GM12878 (cell line): ENCODE measurements at regions not wholly inside any gene's neighbourhood (a gene's known extent, or its start where the extent isn't known, plus 50 kb on each side); places are given as distances from the start of the nearest gene placed in this dataset.

Source experiments
- ATAC-seq: fragments of 200-7000 bp; cut with Tn5 transposase; 3 replicates; pipeline ENCODE4 v1.9.1; 2020; ENCODE audit warnings: mild to moderate bottlenecking, moderate library complexity
- BruUV-seq: library from RNA; stranded (reverse); fragments of 400-500 nt; replicated peaks from 2 replicates; lab custom pipeline; 2021; lab: Mats Ljungman, UMichigan
- CTCF ChIA-PET: fragments of 300-600 bp; sonication (Branson Sonifier 250); formaldehyde crosslinking; extraction: SDS; loops from one replicate; lab custom pipeline; 2021; ENCODE audit warnings: inconsistent platforms; lab: Yijun Ruan, JAX
- POLR2A ChIA-PET: fragments of 350-600 bp; formaldehyde crosslinking; extraction: SDS; loops from one replicate; lab custom pipeline; 2021; ENCODE audit warnings: inconsistent platforms; lab: Charles Lee
- RAD21 ChIA-PET: fragments of 300-600 bp; sonication (Branson Sonifier 250); formaldehyde crosslinking; loops from one replicate; lab custom pipeline; 2023; ENCODE audit warnings: antibody characterized with exemption; ENCODE audit not compliant: unreplicated experiment; lab: Charles Lee
- SMC1A ChIA-PET: fragments of 300-600 bp; sonication (Branson Sonifier 250); formaldehyde crosslinking; loops from one replicate; lab custom pipeline; 2023; ENCODE audit not compliant: unreplicated experiment, uncharacterized antibody; lab: Charles Lee
- DNase-seq: peaks from one replicate; pipeline ENCODE4 v3.0.0-alpha.2; 2011; ENCODE audit warnings: low read depth, low spot score
- FAIRE-seq: peaks from 3 replicates; lab custom pipeline; 2011; peaks lifted over from hg19 to GRCh38; lab: Jason Lieb, UNC
- H2AFZ ChIP-seq: 2 replicates; pipeline ENCODE4 v1.6.0; 2011; ENCODE audit warnings: low read depth, low read length, control low read depth; ENCODE audit not compliant: control insufficient read depth
- H3K27ac ChIP-seq: 2 replicates; pipeline ENCODE4 v1.5.1; 2011; ENCODE audit warnings: control low read depth; ENCODE audit not compliant: control insufficient read depth, insufficient read depth
- H3K27me3 ChIP-seq, 2 experiments: replicated peaks in 1 of 2; 2 replicates each; pipeline versions ENCODE4 v1.6.0 to v1.6.1; 2011; ENCODE audit warnings: low read length in 1 of 2; ENCODE audit not compliant: control insufficient read depth in 2 of 2, insufficient read depth in 2 of 2
- H3K36me3 ChIP-seq, 2 experiments: 2 replicates each; pipeline ENCODE4 v1.5.1; 2011; ENCODE audit warnings: low read length in 1 of 2; ENCODE audit not compliant: control insufficient read depth in 2 of 2, insufficient read depth in 2 of 2
- H3K4me1 ChIP-seq: 2 replicates; pipeline ENCODE4 v1.6.1; 2011; ENCODE audit warnings: mild to moderate bottlenecking, low read length, moderate library complexity, mixed read lengths; ENCODE audit not compliant: control insufficient read depth, insufficient read depth
- H3K4me2 ChIP-seq: 2 replicates; pipeline ENCODE4 v1.6.0; 2011; ENCODE audit warnings: control low read depth; ENCODE audit not compliant: control insufficient read depth, insufficient read depth
- H3K4me3 ChIP-seq: fragments of 200-600 bp; sonication (generic); 2 replicates; pipeline ENCODE4 v1.5.1; 2016
- H3K79me2 ChIP-seq: 2 replicates; pipeline ENCODE4 v1.6.0; 2011; ENCODE audit warnings: low read length; ENCODE audit not compliant: control insufficient read depth, insufficient read depth
- H3K9ac ChIP-seq: 2 replicates; pipeline ENCODE4 v1.8.0; 2011; ENCODE audit warnings: low read length, control low read depth, mixed read lengths; ENCODE audit not compliant: control insufficient read depth, insufficient read depth
- H3K9me3 ChIP-seq: replicated peaks from 3 replicates; pipeline ENCODE4 v1.5.1; 2011; ENCODE audit warnings: mild to moderate bottlenecking, low read length; ENCODE audit not compliant: control insufficient read depth, insufficient read depth
- H4K20me1 ChIP-seq: 2 replicates; pipeline ENCODE4 v1.6.0; 2011; ENCODE audit not compliant: control insufficient read depth, insufficient read depth
- CHD2 ChIP-seq: IDR thresholded peaks from 2 replicates; pipeline ENCODE4 v1.6.1; 2011; ENCODE audit warnings: low read depth, low read length, improper control_type of control experiment, borderline replicate concordance
- CTCF ChIP-seq, 3 experiments: IDR thresholded peaks in 2 of 3; conservative IDR thresholded peaks in 1 of 3; 2 replicates each; pipeline ENCODE4 v1.5.1; 2011; ENCODE audit warnings: low read depth in 3 of 3, low read length in 3 of 3, mild to moderate bottlenecking in 3 of 3, control low read depth in 2 of 3, moderate library complexity in 2 of 3, inconsistent platforms in 1 of 3, mixed read lengths in 1 of 3; ENCODE audit not compliant: control insufficient read depth in 2 of 3, insufficient read depth in 1 of 3; ENCODE audit errors: extremely low read depth in 1 of 3
- ELK1 ChIP-seq: IDR thresholded peaks from 2 replicates; pipeline ENCODE4 v1.6.1; 2012; ENCODE audit warnings: low read depth, low read length, improper control_type of control experiment
- EP300 ChIP-seq, 2 experiments: fragments of 150-350 bp in 1 of 2; IDR thresholded peaks; 2 replicates each; pipeline ENCODE4 v1.6.1; 2011 to 2012; ENCODE audit warnings: low read depth in 2 of 2, low read length in 2 of 2, borderline replicate concordance in 1 of 2, improper control_type of control experiment in 1 of 2, inconsistent platforms in 1 of 2; ENCODE audit not compliant: control insufficient read depth in 1 of 2
- NFXL1 ChIP-seq: fragments of 450-650 bp; IDR thresholded peaks from 2 replicates; pipeline ENCODE4 v1.6.1; 2017; ENCODE audit warnings: antibody characterized with exemption, mild to moderate bottlenecking, borderline replicate concordance
- NFYA ChIP-seq: IDR thresholded peaks from 2 replicates; pipeline ENCODE4 v1.6.1; 2011; ENCODE audit warnings: low read depth, mild to moderate bottlenecking, low read length, improper control_type of control experiment, borderline replicate concordance
- NRF1 ChIP-seq: conservative IDR thresholded peaks from 2 replicates; pipeline ENCODE4 v1.6.1; 2011; ENCODE audit warnings: mild to moderate bottlenecking, low read depth, low read length, improper control_type of control experiment
- RAD21 ChIP-seq: IDR thresholded peaks from 2 replicates; pipeline ENCODE4 v1.6.1; 2011; ENCODE audit warnings: mild to moderate bottlenecking, low read depth, low read length, moderate library complexity; ENCODE audit not compliant: insufficient read depth
- SIN3A ChIP-seq: IDR thresholded peaks from 2 replicates; pipeline ENCODE4 v1.6.1; 2012; ENCODE audit warnings: low read depth, low read length, improper control_type of control experiment
- SIX5 ChIP-seq: IDR thresholded peaks from 2 replicates; pipeline ENCODE4 v1.6.1; 2011; ENCODE audit warnings: mild to moderate bottlenecking, low read depth, low read length, moderate library complexity; ENCODE audit not compliant: severe bottlenecking
- SMC3 ChIP-seq: IDR thresholded peaks from 2 replicates; pipeline ENCODE4 v1.6.1; 2011; ENCODE audit warnings: low read length, improper control_type of control experiment, borderline replicate concordance
- TARDBP ChIP-seq: IDR thresholded peaks from 2 replicates; pipeline ENCODE4 v1.6.1; 2016; ENCODE audit warnings: borderline replicate concordance
- YY1 ChIP-seq: IDR thresholded peaks from 2 replicates; pipeline ENCODE4 v1.6.1; 2011; ENCODE audit warnings: low read depth, mild to moderate bottlenecking, low read length
- ZNF207 ChIP-seq: fragments of 450-650 bp; IDR thresholded peaks from 2 replicates; pipeline ENCODE4 v1.6.1; 2014; ENCODE audit warnings: antibody characterized with exemption, mild to moderate bottlenecking, borderline replicate concordance
- ZNF24 ChIP-seq: fragments of 450-650 bp; IDR thresholded peaks from 2 replicates; pipeline ENCODE4 v1.6.1; 2017; ENCODE audit warnings: antibody characterized with exemption, mild to moderate bottlenecking
- in situ Hi-C: fragments of 300-500 bp; cut with MboI; formaldehyde crosslinking; loops from 9 replicates; pipeline ENCODE4 v1.14.3; 2018; ENCODE audit warnings: mixed read lengths
- intact Hi-C: fragments of 100-400 bp; cut with micrococcal nuclease; formaldehyde crosslinking; loops from one replicate; pipeline ENCODE4 v1.14.2; 2022; ENCODE audit not compliant: unreplicated experiment
- TF ChIP-seq, protein P1 (sequence below): fragments of 450-650 bp; IDR thresholded peaks from 2 replicates; pipeline ENCODE4 v1.6.1; 2017; ENCODE audit warnings: low read depth, mild to moderate bottlenecking, moderate library complexity

GRCh38 chr5:163269624-163270023 lies 167.8 kb upstream of the CCNG1 start:
- SMC1A ChIA-PET, result interaction anchor here (0.7 to 2.4 kb wide), 10 partner anchors 17 to 1303 kb away, joined by 3 to 8 read pairs (median 4); no protein-coding TSS in a partner anchor
- CTCF ChIA-PET, result interaction anchor here (0.6 to 2.3 kb wide), 18 partner anchors 13 to 1303 kb away, joined by 3 to 9 read pairs (median 3); no protein-coding TSS in a partner anchor
- peak; percentile 84 for ATAC-seq
- no peak for TF ChIP-seq SIX5
- TF ChIP-seq ELK1, result no peak
- TF ChIP-seq, protein P1, sequence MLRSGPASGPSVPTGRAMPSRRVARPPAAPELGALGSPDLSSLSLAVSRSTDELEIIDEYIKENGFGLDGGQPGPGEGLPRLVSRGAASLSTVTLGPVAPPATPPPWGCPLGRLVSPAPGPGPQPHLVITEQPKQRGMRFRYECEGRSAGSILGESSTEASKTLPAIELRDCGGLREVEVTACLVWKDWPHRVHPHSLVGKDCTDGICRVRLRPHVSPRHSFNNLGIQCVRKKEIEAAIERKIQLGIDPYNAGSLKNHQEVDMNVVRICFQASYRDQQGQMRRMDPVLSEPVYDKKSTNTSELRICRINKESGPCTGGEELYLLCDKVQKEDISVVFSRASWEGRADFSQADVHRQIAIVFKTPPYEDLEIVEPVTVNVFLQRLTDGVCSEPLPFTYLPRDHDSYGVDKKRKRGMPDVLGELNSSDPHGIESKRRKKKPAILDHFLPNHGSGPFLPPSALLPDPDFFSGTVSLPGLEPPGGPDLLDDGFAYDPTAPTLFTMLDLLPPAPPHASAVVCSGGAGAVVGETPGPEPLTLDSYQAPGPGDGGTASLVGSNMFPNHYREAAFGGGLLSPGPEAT, result no peak
- no peak for TF ChIP-seq NFYA
- TF ChIP-seq SMC3, result peak; percentile 52; the same call in 1 of the 2 replicates
- TF ChIP-seq TARDBP, result no peak
- peak; percentile 77 for TF ChIP-seq RAD21
- TF ChIP-seq EP300 (IDR thresholded peaks at IDR 0.05; ENCODE audit: borderline replicate concordance in 1 of 2, control insufficient read depth in 1 of 2, low read depth in 2 of 2, low read length in 2 of 2), result no peak
- TF ChIP-seq ZNF24, result peak; percentile 58; the same call in 1 of the 2 replicates
- no peak for TF ChIP-seq NFXL1
- TF ChIP-seq SIN3A, result no peak
- peak in 2 of 3 experiments; percentile 35 to 65; a peak in 4 of 6 replicates for TF ChIP-seq CTCF (IDR thresholded peaks at IDR 0.05 in 2 of 3, conservative IDR thresholded peaks at IDR 0.05 in 1 of 3; ENCODE audit: control insufficient read depth in 2 of 3, extremely low read depth in 1 of 3, insufficient read depth in 1 of 3, low read depth in 3 of 3, low read length in 3 of 3)
- TF ChIP-seq NRF1, result no peak
- no peak for TF ChIP-seq CHD2
- no peak for TF ChIP-seq YY1
- TF ChIP-seq ZNF207, result no peak

More at GRCh38 chr5:163269624-163270023, 167.8 kb upstream of the CCNG1 start:
- Histone ChIP-seq H3K79me2 (no peaks in the 10 kb centered on the region), H3K4me2 (no peak overlapping the region), H3K36me3 (no peaks in the 10 kb centered on the region), H3K27me3 (no peaks in the 10 kb centered on the region; a peak in 1 of 4 replicates), H3K4me3 (no peak overlapping the region), H3K27ac (no peak overlapping the region), H3K9me3 (no peaks in the 10 kb centered on the region), H2AFZ (no peak overlapping the region), H3K9ac (no peak overlapping the region), H3K4me1 (no peaks in the 10 kb centered on the region), H4K20me1 (no peaks in the 10 kb centered on the region)
- BruUV-seq, result no TSS peak
- intact Hi-C loops, result loop anchor here (5.0 kb wide), 3 partner anchors 78 to 1062 kb away; no protein-coding TSS in a partner anchor
- RAD21 ChIA-PET, result interaction anchor here (0.8 to 1.2 kb wide), 2 partner anchors 175 to 190 kb away, joined by 3 read pairs; no protein-coding TSS in a partner anchor
- DNase-seq (no peak), FAIRE-seq (no peak)
- POLR2A ChIA-PET, result no interaction called here
- in situ Hi-C loops, result no loop called here
